SW480 (cell line): ENCODE measurements at regions not wholly inside any gene's neighbourhood (a gene's known extent, or its start where the extent isn't known, plus 50 kb on each side); places are given as distances from the start of the nearest gene placed in this dataset.
A peak's percentile ranks its signal among the peaks of the same experiment; 100 is the strongest.

Experiments
- DNase-seq: peaks from one replicate; pipeline ENCODE4 v3.0.0-alpha.2; 2016; ENCODE audit warnings: low spot score

- peak; percentile 36 for DNase-seq
These were observed 57.6 kb upstream of the CABLES1 start for GRCh38 chr18:23077493-23078256.

- DNase-seq, result no peak
These were observed 50.2 kb upstream of the CABLES1 start for GRCh38 chr18:23085066-23085465.
